ENCODE measurements at regions not wholly inside any gene's neighbourhood (a gene's known extent, or its start where the extent isn't known, plus 50 kb on each side); places are given as distances from the start of the nearest gene placed in this dataset.

DNA sequence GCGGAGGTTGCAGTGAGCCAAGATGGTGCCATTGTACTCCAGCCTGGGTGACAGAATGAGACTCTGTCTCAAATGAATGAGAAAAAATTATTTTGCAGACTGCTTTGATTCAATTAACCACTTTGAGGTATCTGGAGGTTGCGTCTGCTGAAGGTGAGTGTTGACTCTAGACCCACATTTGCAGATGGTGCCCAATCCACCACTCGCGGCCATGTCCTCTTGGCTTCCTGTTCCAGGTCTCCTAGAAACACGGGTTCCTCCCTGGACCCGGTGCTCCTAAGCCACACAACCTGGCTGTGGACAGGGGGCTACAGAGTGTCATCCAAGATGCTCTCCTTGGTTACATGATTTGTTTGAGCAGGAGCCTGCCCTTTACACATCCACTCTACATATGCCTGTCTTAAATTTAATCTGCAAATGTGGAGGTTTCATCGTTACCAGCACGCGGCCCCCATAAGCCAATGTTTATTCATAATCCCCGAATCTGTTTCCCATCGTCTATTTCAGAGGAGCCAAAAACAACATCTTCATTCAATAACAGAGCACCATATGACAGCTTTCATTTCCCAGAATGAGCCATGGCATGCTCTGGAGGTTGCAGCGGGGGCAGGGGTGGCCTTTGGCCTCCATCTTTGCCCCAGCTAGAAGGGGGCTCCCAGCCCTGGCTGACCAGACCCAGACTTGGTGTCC lies 377.2 kb downstream of the CTTN start:
- Histone ChIP-seq H3K27me3 (ENCODE audit: control insufficient read depth, insufficient read depth, low read length) (no peaks in the 10 kb centered on the region), H3K4me3 (ENCODE audit: low read length) (no peak overlapping the region), H3K9ac (ENCODE audit: low read length) (no peak overlapping the region), H3K36me3 (ENCODE audit: control insufficient read depth, insufficient read depth, low read length) (no peaks in the 10 kb centered on the region), H3K4me1 (ENCODE audit: control insufficient read depth, insufficient read depth, low read length) (no peaks in the 10 kb centered on the region), H3K27ac (ENCODE audit: low read depth, low read length) (no peak overlapping the region)

DNA sequence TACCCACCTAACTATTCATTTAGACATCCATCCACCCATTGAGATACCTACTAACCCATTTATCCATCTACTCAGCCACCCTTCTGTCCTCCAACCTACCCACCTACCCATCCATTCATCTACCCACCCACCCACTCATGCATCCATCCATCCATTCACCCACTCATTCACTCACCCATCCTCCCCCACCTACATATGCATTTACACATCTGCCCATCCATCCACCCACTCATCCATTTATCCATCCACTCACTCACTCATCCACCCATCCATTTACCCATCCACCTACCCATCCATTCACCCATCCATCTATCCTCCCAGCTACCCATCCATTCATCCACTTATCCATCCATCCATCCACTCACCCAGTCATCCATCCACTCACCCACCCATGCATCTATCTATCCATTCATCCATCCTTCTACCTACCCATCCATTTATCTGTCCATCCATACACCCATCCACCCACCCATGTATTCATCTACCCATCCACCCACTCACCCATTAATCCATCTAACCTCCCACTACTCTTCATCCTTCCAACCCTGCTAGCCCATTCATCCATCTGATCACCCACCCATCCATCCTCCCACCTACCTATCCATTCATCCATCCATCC lies 378.7 kb downstream of the CTTN start:
- Histone ChIP-seq H3K4me3 (ENCODE audit: low read length) (no peak overlapping the region), H3K9ac (ENCODE audit: low read length) (no peak overlapping the region), H3K27me3 (ENCODE audit: control insufficient read depth, insufficient read depth, low read length) (no peaks in the 10 kb centered on the region), H3K4me1 (ENCODE audit: control insufficient read depth, insufficient read depth, low read length) (no peaks in the 10 kb centered on the region), H3K27ac (ENCODE audit: low read depth, low read length) (no peak overlapping the region), H3K36me3 (ENCODE audit: control insufficient read depth, insufficient read depth, low read length) (no peaks in the 10 kb centered on the region)

GRCh38 chr11:70778883-70779282 lies 380.6 kb downstream of the CTTN start:
- Histone ChIP-seq H3K36me3 (ENCODE audit: control insufficient read depth, insufficient read depth, low read length) (no peaks in the 10 kb centered on the region), H3K27ac (ENCODE audit: low read depth, low read length) (no peak overlapping the region), H3K9ac (ENCODE audit: low read length) (no peak overlapping the region), H3K4me3 (ENCODE audit: low read length) (no peak overlapping the region), H3K27me3 (ENCODE audit: control insufficient read depth, insufficient read depth, low read length) (no peaks in the 10 kb centered on the region), H3K4me1 (ENCODE audit: control insufficient read depth, insufficient read depth, low read length) (no peaks in the 10 kb centered on the region)

- Histone ChIP-seq H3K27me3 (ENCODE audit: control insufficient read depth, insufficient read depth, low read length) (no peaks in the 10 kb centered on the region), H3K27ac (ENCODE audit: low read depth, low read length) (no peak overlapping the region), H3K4me1 (ENCODE audit: control insufficient read depth, insufficient read depth, low read length) (no peaks in the 10 kb centered on the region), H3K36me3 (ENCODE audit: control insufficient read depth, insufficient read depth, low read length) (no peaks in the 10 kb centered on the region), H3K9ac (ENCODE audit: low read length) (no peak overlapping the region), H3K4me3 (ENCODE audit: low read length) (no peak overlapping the region)
These were observed 381.3 kb downstream of the CTTN start for GRCh38 chr11:70779433-70780245.

GRCh38 chr11:70780246-70780535 lies 381.9 kb downstream of the CTTN start:
- Histone ChIP-seq H3K27me3 (ENCODE audit: control insufficient read depth, insufficient read depth, low read length) (no peaks in the 10 kb centered on the region), H3K4me1 (ENCODE audit: control insufficient read depth, insufficient read depth, low read length) (no peaks in the 10 kb centered on the region)

GRCh38 chr11:70782401-70782913 lies 384.1 kb downstream of the CTTN start:
- Histone ChIP-seq H3K4me3 (ENCODE audit: low read length) (no peak overlapping the region), H3K27me3 (ENCODE audit: control insufficient read depth, insufficient read depth, low read length) (no peaks in the 10 kb centered on the region), H3K36me3 (ENCODE audit: control insufficient read depth, insufficient read depth, low read length) (no peaks in the 10 kb centered on the region), H3K9ac (ENCODE audit: low read length) (no peak overlapping the region), H3K4me1 (ENCODE audit: control insufficient read depth, insufficient read depth, low read length) (no peaks in the 10 kb centered on the region), H3K27ac (ENCODE audit: low read depth, low read length) (no peak overlapping the region)

More at GRCh38 chr11:70780246-70780535, 381.9 kb downstream of the CTTN start:
- no peak overlapping the region for H3K4me3 ChIP-seq (ENCODE audit: low read length)
- H3K27ac ChIP-seq (ENCODE audit: low read depth, low read length), result no peak overlapping the region
- H3K36me3 ChIP-seq (ENCODE audit: control insufficient read depth, insufficient read depth, low read length), result no peaks in the 10 kb centered on the region
- H3K9ac ChIP-seq (ENCODE audit: low read length), result no peak overlapping the region

DNA sequence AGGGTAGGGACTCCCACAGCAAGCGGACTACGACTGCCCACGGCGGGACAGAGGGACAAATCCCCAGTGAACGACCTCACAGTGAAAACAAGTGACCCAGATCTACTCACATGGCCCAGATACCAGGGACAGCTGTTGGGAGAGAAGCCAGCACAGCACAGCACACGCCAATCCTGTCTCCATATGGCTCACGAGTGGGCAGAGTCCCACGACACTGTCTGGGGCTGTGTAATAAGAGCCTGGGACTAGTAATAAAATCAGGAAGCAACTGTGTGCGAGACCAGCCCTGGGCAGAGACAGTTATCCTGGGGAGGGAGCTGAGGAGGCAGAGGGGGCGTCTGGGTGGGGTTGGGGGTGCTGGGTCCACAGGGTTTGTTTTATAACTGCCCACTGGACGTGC lies 385.0 kb downstream of the CTTN start:
- H3K27me3 ChIP-seq (ENCODE audit: control insufficient read depth, insufficient read depth, low read length), result no peaks in the 10 kb centered on the region
- no peak overlapping the region for H3K4me3 ChIP-seq (ENCODE audit: low read length)
- no peak overlapping the region for H3K27ac ChIP-seq (ENCODE audit: low read depth, low read length)
- H3K9ac ChIP-seq (ENCODE audit: low read length), result no peak overlapping the region
- no peaks in the 10 kb centered on the region for H3K4me1 ChIP-seq (ENCODE audit: control insufficient read depth, insufficient read depth, low read length)
- no peaks in the 10 kb centered on the region for H3K36me3 ChIP-seq (ENCODE audit: control insufficient read depth, insufficient read depth, low read length)

DNA sequence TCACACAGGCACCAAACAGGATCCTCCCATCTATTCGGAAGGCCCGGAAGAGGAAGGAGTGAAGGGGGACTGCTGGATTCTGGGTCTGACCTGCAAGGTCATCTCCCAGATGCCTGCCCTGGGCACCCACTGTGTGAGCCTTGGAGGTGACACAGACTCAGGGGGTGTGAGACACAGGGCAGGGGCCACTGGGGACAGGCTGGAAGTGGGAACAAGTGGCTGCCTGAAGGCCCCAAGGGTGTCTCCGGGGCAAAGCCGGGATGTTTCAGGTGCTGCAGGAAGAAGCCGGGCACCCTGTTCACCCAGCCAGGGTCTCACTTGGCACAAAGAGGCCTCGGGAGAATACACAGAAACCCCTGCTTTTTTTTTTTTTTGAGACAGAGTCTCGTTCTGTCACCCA lies 385.5 kb downstream of the CTTN start:
- no peak overlapping the region for H3K9ac ChIP-seq (ENCODE audit: low read length)
- H3K27ac ChIP-seq (ENCODE audit: low read depth, low read length), result no peak overlapping the region
- no peak overlapping the region for H3K4me3 ChIP-seq (ENCODE audit: low read length)
- no peaks in the 10 kb centered on the region for H3K27me3 ChIP-seq (ENCODE audit: control insufficient read depth, insufficient read depth, low read length)
- H3K36me3 ChIP-seq (ENCODE audit: control insufficient read depth, insufficient read depth, low read length), result no peaks in the 10 kb centered on the region
- no peaks in the 10 kb centered on the region for H3K4me1 ChIP-seq (ENCODE audit: control insufficient read depth, insufficient read depth, low read length)

- H3K27ac ChIP-seq (ENCODE audit: low read depth, low read length), result no peak overlapping the region
- no peaks in the 10 kb centered on the region for H3K27me3 ChIP-seq (ENCODE audit: control insufficient read depth, insufficient read depth, low read length)
- H3K36me3 ChIP-seq (ENCODE audit: control insufficient read depth, insufficient read depth, low read length), result no peaks in the 10 kb centered on the region
- no peak overlapping the region for H3K4me3 ChIP-seq (ENCODE audit: low read length)
- no peaks in the 10 kb centered on the region for H3K4me1 ChIP-seq (ENCODE audit: control insufficient read depth, insufficient read depth, low read length)
- no peak overlapping the region for H3K9ac ChIP-seq (ENCODE audit: low read length)
These were observed 387.0 kb downstream of the CTTN start for GRCh38 chr11:70785372-70785771.

DNA sequence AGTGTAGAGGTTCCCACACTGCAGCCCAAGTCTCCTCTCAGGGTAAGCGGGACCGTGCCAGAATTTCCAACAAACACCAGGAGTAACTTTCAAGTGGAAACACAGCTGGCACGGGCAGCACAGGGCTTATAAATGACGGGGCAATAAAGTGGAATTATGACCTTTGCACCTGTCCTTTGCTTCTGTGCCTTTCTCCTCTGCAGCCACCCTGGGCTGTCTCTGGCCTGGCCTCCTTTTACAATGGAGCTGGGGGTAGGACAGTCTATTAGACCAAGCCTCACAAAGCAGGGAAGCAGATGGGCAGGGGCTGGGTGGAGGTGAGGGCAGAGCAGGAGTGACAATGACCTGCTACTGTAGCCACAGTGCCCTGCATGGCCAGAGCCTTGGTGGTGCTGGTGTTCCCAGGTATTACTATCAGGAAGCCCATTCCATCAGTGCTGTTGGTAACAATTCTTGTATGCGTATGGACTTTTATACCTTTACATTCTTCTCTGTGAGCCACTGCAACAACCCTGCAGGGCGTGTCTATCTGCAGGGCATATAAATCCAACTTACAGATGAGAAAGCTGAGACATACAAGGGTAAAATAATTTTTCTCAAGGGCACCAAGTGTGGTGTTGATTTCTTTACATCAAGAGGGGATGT lies 387.8 kb downstream of the CTTN start:
- no peaks in the 10 kb centered on the region for H3K4me1 ChIP-seq (ENCODE audit: control insufficient read depth, insufficient read depth, low read length)
- no peaks in the 10 kb centered on the region for H3K27me3 ChIP-seq (ENCODE audit: control insufficient read depth, insufficient read depth, low read length)
- H3K4me3 ChIP-seq (ENCODE audit: low read length), result no peak overlapping the region
- H3K36me3 ChIP-seq (ENCODE audit: control insufficient read depth, insufficient read depth, low read length), result peaks cover 2% of the 10 kb centered on the region
- no peak overlapping the region for H3K27ac ChIP-seq (ENCODE audit: low read depth, low read length)
- H3K9ac ChIP-seq (ENCODE audit: low read length), result no peak overlapping the region

GRCh38 chr11:70788248-70789022 lies 390.1 kb downstream of the CTTN start:
- Histone ChIP-seq H3K27ac (ENCODE audit: low read depth, low read length) (no peak overlapping the region), H3K4me3 (ENCODE audit: low read length) (no peak overlapping the region), H3K27me3 (ENCODE audit: control insufficient read depth, insufficient read depth, low read length) (no peaks in the 10 kb centered on the region), H3K36me3 (ENCODE audit: control insufficient read depth, insufficient read depth, low read length) (peaks cover 3% of the 10 kb centered on the region), H3K9ac (ENCODE audit: low read length) (no peak overlapping the region), H3K4me1 (ENCODE audit: control insufficient read depth, insufficient read depth, low read length) (no peaks in the 10 kb centered on the region)

Data from rectal smooth muscle tissue (tissue), 1 donor.